Tongue (tissue), 1 donor: ENCODE measurements at regions not wholly inside any gene's neighbourhood (a gene's known extent, or its start where the extent isn't known, plus 50 kb on each side); places are given as distances from the start of the nearest gene placed in this dataset.
"Not testable (repeated sequence)": the region's sequence is repeated elsewhere in the genome, so short reads cannot be mapped to it uniquely, and the experiment has no call there.

ENCODE experiments used
- DNase-seq: peaks from one replicate; pipeline ENCODE4 v3.0.0-alpha.2; 2015

GRCh38 chr4:62523256-62523655, 1323.1 kb downstream of the ADGRL3 start:
- no peak for DNase-seq

- DNase-seq = no peak
Observed at GRCh38 chr4:62522273-62522672, 1322.1 kb downstream of the ADGRL3 start.

- DNase-seq = peak; percentile 3
Observed at GRCh38 chr4:62517716-62518115, 1317.6 kb downstream of the ADGRL3 start.

- DNase-seq = no peak
Observed at GRCh38 chr4:62513306-62513705, 1313.2 kb downstream of the ADGRL3 start.

- DNase-seq = no peak
Observed at GRCh38 chr4:62512271-62512670, 1312.1 kb downstream of the ADGRL3 start.

GRCh38 chr4:62510228-62510627, 1310.1 kb downstream of the ADGRL3 start:
- DNase-seq = no peak

GRCh38 chr4:62500296-62500695, 1300.2 kb downstream of the ADGRL3 start:
- DNase-seq = no peak

- DNase-seq = no peak
Observed at GRCh38 chr4:62495032-62495431, 1294.9 kb downstream of the ADGRL3 start.

GRCh38 chr4:62491756-62492155, 1291.6 kb downstream of the ADGRL3 start:
- not testable (repeated sequence) for DNase-seq

GRCh38 chr4:62490635-62491034, 1290.5 kb downstream of the ADGRL3 start:
- DNase-seq = no peak

GRCh38 chr4:62487016-62487415, 1286.9 kb downstream of the ADGRL3 start:
- no peak for DNase-seq

- DNase-seq = no peak
Observed at GRCh38 chr4:62484357-62484756, 1284.2 kb downstream of the ADGRL3 start.

- DNase-seq = no peak
Observed at GRCh38 chr4:62482355-62482754, 1282.2 kb downstream of the ADGRL3 start.

- DNase-seq = no peak
Observed at GRCh38 chr4:62475596-62475995, 1275.5 kb downstream of the ADGRL3 start.

- no peak for DNase-seq
Observed at GRCh38 chr4:62474802-62475201, 1274.7 kb downstream of the ADGRL3 start.

- no peak for DNase-seq
Observed at GRCh38 chr4:62471021-62471420, 1270.9 kb downstream of the ADGRL3 start.

GRCh38 chr4:62470421-62470983, 1270.4 kb downstream of the ADGRL3 start:
- DNase-seq = no peak

GRCh38 chr4:62470020-62470419, 1269.9 kb downstream of the ADGRL3 start:
- DNase-seq = no peak

- no peak for DNase-seq
Observed at GRCh38 chr4:62461961-62462360, 1261.8 kb downstream of the ADGRL3 start.

GRCh38 chr4:62460329-62460728, 1260.2 kb downstream of the ADGRL3 start:
- DNase-seq = no peak

GRCh38 chr4:62457356-62457755, 1257.2 kb downstream of the ADGRL3 start:
- no peak for DNase-seq

GRCh38 chr4:62455871-62456270, 1255.7 kb downstream of the ADGRL3 start:
- no peak for DNase-seq

GRCh38 chr4:62454535-62454934, 1254.4 kb downstream of the ADGRL3 start:
- no peak for DNase-seq

- DNase-seq = no peak
Observed at GRCh38 chr4:62450740-62451139, 1250.6 kb downstream of the ADGRL3 start.

- DNase-seq = no peak
Observed at GRCh38 chr4:62449538-62449937, 1249.4 kb downstream of the ADGRL3 start.
